ENCODE measurements at regions not wholly inside any gene's neighbourhood (a gene's known extent, or its start where the extent isn't known, plus 50 kb on each side); places are given as distances from the start of the nearest gene placed in this dataset.
"Not testable (repeated sequence)": the region's sequence is repeated elsewhere in the genome, so short reads cannot be mapped to it uniquely, and the experiment has no call there.

GRCh38 chrX:28408017-28408723 lies 179.1 kb upstream of the IL1RAPL1 start:
- Histone ChIP-seq H3K36me3 (ENCODE audit: insufficient read depth in 1 of 2, low read depth in 1 of 2) (no peaks in the 10 kb centered on the region), H3K4me3 (no peak overlapping the region), H3K27me3 (ENCODE audit: insufficient read depth in 3 of 3, low read length in 2 of 3) (no peaks in the 10 kb centered on the region), H3K27ac (no peak overlapping the region), H3K4me1 (no peaks in the 10 kb centered on the region), H3K9me3 (no peaks in the 10 kb centered on the region)
- no peak for TF ChIP-seq CTCF (IDR thresholded peaks at IDR 0.05)
- ATAC-seq (no peak), DNase-seq (no peak)
- intact Hi-C loops (cut with DNase I), result no loop called here

- 78 to 90% (median 88%) methylated on average over 2 of the region's 2 CpGs for WGBS, 3 donors
- intact Hi-C loops (cut with DNase I), result no loop called here
- Histone ChIP-seq H3K4me1 (no peaks in the 10 kb centered on the region), H3K4me3 (no peak overlapping the region), H3K27ac (no peak overlapping the region), H3K27me3 (ENCODE audit: insufficient read depth in 3 of 3, low read length in 2 of 3) (no peaks in the 10 kb centered on the region), H3K9me3 (no peaks in the 10 kb centered on the region), H3K36me3 (ENCODE audit: insufficient read depth in 1 of 2, low read depth in 1 of 2) (no peaks in the 10 kb centered on the region)
- ATAC-seq, result no peak
- DNase-seq, result no peak
- TF ChIP-seq CTCF (IDR thresholded peaks at IDR 0.05), result no peak
Observed at GRCh38 chrX:28398342-28398741, 188.9 kb upstream of the IL1RAPL1 start.

GRCh38 chrX:28391528-28391927 lies 195.7 kb upstream of the IL1RAPL1 start:
- no peak overlapping the region for H3K27ac ChIP-seq
- ATAC-seq, result no peak
- no peaks in the 10 kb centered on the region for H3K36me3 ChIP-seq (ENCODE audit: insufficient read depth in 1 of 2, low read depth in 1 of 2)
- no peak for TF ChIP-seq CTCF (IDR thresholded peaks at IDR 0.05)
- H3K4me3 ChIP-seq, result no peak overlapping the region
- H3K4me1 ChIP-seq, result no peaks in the 10 kb centered on the region
- DNase-seq, result no peak
- no peaks in the 10 kb centered on the region for H3K27me3 ChIP-seq (ENCODE audit: insufficient read depth in 3 of 3, low read length in 2 of 3)
- intact Hi-C loops (cut with DNase I), result no loop called here
- no peaks in the 10 kb centered on the region for H3K9me3 ChIP-seq
- WGBS, 3 donors, result 85 to 93% (median 91%) methylated on average over 5 of the region's 5 CpGs

GRCh38 chrX:28379103-28379502 lies 208.1 kb upstream of the IL1RAPL1 start:
- no peak overlapping the region for H3K4me3 ChIP-seq
- ATAC-seq (no peak), DNase-seq (no peak)
- 32 to 43% (median 33%) methylated on average over 3 of the region's 3 CpGs for WGBS, 3 donors
- no peaks in the 10 kb centered on the region for H3K27me3 ChIP-seq (ENCODE audit: insufficient read depth in 3 of 3, low read length in 2 of 3)
- H3K36me3 ChIP-seq (ENCODE audit: insufficient read depth in 1 of 2, low read depth in 1 of 2), result no peaks in the 10 kb centered on the region
- no peak for TF ChIP-seq CTCF (IDR thresholded peaks at IDR 0.05)
- intact Hi-C loops (cut with DNase I), result no loop called here
- H3K9me3 ChIP-seq, result no peaks in the 10 kb centered on the region
- no peak overlapping the region for H3K27ac ChIP-seq
- H3K4me1 ChIP-seq, result no peaks in the 10 kb centered on the region

GRCh38 chrX:28367649-28368048 lies 219.6 kb upstream of the IL1RAPL1 start:
- H3K4me3 ChIP-seq; H3K27ac ChIP-seq; H3K9me3 ChIP-seq; H3K4me1 ChIP-seq; DNase-seq; H3K27me3 ChIP-seq (ENCODE audit: insufficient read depth in 3 of 3, low read length in 2 of 3); ATAC-seq; H3K36me3 ChIP-seq (ENCODE audit: insufficient read depth in 1 of 2, low read depth in 1 of 2); intact Hi-C loops (cut with DNase I): not testable (repeated sequence)
- WGBS, 3 donors, result 76 to 91% (median 87%) methylated on average over 10 to 11 of the region's 11 CpGs
